Transverse colon (tissue), 4 donors: ENCODE measurements at regions not wholly inside any gene's neighbourhood (a gene's known extent, or its start where the extent isn't known, plus 50 kb on each side); places are given as distances from the start of the nearest gene placed in this dataset.

ENCODE experiments used
- EP300 ChIP-seq: sonication (generic); formaldehyde crosslinking; IDR thresholded peaks from one replicate; pipeline ENCODE4 v1.6.1; 2017; ENCODE audit warnings: antibody characterized with exemption, low read depth
- POLR2A ChIP-seq: fragments of 450-650 bp; IDR thresholded peaks from one replicate; pipeline ENCODE4 v1.6.1; 2016; ENCODE audit warnings: antibody characterized with exemption, mild to moderate bottlenecking, moderate library complexity
- POLR2AphosphoS5 ChIP-seq, 3 donors: sonication (generic); formaldehyde crosslinking; IDR thresholded peaks; one replicate each; pipeline ENCODE4 v1.6.1; 2016; ENCODE audit warnings: antibody characterized with exemption in 3 of 3
- TF ChIP-seq, protein P1 (sequence below), 5 experiments: fragments of 200-600 bp in 3 of 5; fragments of 450-650 bp in 2 of 5; sonication (generic) in 3 of 5; IDR thresholded peaks; 1 replicate in 2 of 5; 2 replicates in 3 of 5; pipeline ENCODE4 v1.5.1; 2016 to 2017; ENCODE audit warnings: antibody characterized with exemption in 5 of 5, inconsistent platforms in 3 of 5, mild to moderate bottlenecking in 2 of 5, moderate library complexity in 1 of 5

DNA sequence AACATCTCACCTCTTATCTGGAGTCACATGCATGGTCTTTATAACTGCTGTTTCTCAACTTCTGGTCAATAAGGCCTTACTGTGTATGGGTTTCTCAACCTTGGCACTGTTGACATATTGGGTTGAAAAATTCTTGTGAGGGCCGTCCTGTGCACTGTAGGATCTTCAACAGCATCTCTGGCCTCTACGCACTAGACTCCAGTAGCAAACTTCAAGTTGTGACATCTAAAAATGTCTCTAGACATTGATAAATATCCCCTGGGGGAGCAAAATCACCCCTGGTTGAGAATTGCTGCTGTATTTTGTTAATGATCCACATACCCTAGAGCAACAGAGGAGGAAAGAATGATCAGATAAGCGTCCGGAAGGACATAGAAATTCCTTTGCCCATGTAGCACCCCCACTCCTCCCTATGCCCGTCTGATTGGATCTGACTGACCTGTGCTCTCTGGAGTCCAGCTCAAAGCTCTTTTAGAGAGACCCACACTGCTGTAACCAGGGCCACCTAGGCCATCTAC is 423.5 kb upstream of the ZMIZ1 start:
- TF ChIP-seq POLR2AphosphoS5 (IDR thresholded peaks at IDR 0.05) (no peak), EP300 (no peak), POLR2A (no peak)
- TF ChIP-seq, protein P1, sequence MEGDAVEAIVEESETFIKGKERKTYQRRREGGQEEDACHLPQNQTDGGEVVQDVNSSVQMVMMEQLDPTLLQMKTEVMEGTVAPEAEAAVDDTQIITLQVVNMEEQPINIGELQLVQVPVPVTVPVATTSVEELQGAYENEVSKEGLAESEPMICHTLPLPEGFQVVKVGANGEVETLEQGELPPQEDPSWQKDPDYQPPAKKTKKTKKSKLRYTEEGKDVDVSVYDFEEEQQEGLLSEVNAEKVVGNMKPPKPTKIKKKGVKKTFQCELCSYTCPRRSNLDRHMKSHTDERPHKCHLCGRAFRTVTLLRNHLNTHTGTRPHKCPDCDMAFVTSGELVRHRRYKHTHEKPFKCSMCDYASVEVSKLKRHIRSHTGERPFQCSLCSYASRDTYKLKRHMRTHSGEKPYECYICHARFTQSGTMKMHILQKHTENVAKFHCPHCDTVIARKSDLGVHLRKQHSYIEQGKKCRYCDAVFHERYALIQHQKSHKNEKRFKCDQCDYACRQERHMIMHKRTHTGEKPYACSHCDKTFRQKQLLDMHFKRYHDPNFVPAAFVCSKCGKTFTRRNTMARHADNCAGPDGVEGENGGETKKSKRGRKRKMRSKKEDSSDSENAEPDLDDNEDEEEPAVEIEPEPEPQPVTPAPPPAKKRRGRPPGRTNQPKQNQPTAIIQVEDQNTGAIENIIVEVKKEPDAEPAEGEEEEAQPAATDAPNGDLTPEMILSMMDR (IDR thresholded peaks at IDR 0.05), result no peak
